HG02884 (cell line): ENCODE measurements at regions not wholly inside any gene's neighbourhood (a gene's known extent, or its start where the extent isn't known, plus 50 kb on each side); places are given as distances from the start of the nearest gene placed in this dataset.

Experiments
- ATAC-seq: cut with Tn5 transposase; IDR thresholded peaks from one replicate; pipeline ENCODE4 v1.9.1; 2021; ENCODE audit warnings: mild to moderate bottlenecking, moderate library complexity; ENCODE audit not compliant: unreplicated experiment

DNA sequence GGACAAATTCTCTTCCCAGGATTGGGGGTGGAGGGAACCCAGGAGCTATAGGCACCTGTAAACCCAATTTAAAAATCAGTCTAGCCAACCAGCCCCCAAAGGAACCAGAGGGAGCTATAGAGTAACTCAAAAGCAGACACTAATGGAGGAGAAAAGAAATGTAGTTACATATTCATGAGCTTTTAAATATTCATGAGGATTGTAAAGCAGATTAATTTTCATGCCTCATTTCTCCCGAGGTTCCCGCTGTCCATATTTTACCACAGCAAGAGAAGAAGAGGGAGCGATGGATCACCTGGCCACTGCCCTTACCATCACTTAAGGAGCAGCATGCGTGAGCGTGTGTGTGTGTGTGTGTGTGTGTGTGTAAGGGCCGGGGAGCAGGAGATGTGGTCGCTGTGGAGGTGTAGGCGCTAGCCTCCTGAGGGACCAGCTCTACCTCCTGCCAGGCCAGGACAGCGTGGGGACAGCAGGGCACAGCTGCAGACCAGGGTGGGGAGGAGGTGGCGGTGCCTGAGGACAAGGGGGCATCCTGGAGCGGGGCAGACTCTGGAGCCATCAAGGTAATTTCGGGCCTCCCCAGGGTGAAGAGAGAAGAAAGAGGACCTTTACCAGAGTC, 100.7 kb upstream of the THY1 start:
- no peak for ATAC-seq

DNA sequence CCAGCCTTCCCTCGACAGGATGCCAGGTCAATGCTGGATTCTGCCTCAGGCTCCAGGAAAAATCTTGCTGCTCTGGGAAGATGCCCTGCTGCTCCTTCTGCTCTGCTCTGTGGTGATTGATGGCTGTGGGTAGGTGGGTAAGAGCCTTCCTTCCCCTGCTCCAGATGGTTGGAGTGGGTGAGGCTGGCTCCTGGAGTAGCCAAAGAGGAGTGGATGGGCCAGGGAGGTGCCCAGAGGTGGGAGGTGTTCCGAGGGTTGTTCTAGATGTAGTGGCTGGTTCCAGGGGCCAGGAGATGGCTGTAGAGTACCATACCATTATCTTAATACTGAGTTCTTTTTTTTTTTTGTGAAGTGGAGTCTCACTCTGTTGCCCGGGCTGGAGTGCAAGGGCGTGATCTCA, 99.6 kb upstream of the THY1 start:
- ATAC-seq = no peak

- ATAC-seq = no peak
Observed at GRCh38 chr11:119521551-119521950, 98.6 kb upstream of the THY1 start.

- no peak for ATAC-seq
Observed at GRCh38 chr11:119520966-119521365, 98.0 kb upstream of the THY1 start.

DNA sequence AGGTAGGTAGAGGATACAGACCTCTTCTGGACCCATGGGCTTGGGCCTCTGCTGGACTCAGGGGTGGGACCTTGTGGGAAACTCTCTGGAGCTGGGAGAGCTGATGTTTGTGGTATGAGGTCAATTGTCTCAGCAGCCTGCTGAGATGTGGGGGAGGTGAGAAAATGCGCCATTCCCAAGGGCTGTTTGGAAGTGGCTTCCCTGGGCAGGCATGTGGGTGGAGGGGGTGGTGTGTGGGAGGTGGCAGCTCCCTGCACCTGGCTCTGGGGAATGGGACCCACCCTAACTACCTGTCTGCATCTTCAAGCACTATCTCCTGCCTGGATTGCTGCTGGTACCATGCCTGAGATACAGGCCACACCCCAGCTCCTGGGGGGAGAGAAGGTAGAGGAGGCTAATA, 97.4 kb upstream of the THY1 start:
- no peak for ATAC-seq

DNA sequence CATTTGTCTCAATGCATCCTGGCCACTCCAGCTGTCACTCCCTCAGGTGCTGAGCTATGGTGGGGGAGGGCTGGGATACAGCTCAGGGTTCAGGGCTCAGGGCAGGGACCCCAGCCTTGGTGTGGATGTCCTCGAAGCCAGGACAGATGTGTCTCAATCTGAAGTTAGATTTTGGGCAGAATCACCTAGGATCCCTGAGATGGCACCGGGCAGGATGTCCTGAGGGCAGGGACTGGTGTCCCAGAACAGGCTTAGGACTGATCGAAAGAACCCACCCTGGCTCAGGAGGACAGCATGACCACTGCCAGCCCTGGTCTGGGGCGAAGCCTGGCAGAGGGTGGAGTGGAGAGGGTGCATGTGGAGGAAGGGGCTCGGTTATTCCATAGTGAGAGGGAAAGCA, 96.8 kb upstream of the THY1 start:
- ATAC-seq = no peak

DNA sequence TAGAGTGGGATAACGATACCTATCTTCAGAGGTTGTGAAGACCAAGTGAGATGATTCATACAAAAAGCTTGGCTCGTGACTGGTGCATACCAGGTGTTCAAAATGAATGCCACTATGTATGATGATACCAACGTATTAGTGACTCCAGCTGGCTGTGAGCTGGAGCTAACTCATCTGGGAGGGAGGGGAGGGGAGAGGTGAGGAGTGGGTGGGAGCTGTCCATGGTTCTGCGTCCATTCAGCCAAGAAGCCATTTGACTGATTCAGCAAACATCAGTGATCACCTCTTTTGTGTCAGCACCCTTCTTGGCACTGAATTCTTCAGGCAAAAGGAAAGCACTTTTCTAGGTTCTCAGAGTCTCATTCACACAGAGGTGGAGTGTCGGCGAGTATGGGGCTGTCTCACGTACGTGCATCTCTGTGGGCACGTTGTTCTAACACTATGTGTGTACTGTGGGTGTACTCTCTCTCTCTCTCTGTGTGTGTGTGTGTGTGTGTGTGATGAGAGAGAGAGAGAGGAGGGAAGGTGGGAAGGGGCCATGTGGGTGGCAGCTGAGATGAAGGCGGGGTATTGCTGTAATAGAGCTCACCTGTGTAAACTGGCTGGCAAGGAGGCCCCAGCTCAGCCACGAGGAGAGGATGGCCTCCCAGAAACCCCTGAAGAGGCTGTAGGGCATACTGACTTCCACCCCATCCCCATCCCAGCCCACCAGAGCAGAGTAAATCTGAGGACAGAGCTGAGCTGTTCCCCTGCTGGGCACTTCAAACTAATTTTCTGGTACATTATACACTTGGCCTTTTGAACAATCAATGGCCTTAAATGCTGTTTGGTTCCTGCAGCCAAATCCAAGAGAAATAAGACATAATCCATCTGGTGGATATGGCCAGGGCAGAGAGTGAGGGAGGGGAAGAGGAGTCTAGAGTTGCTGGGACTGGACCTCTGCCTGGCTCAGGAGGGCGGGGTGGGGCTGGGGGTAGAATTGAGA, 96.1 kb upstream of the THY1 start:
- ATAC-seq = no peak

DNA sequence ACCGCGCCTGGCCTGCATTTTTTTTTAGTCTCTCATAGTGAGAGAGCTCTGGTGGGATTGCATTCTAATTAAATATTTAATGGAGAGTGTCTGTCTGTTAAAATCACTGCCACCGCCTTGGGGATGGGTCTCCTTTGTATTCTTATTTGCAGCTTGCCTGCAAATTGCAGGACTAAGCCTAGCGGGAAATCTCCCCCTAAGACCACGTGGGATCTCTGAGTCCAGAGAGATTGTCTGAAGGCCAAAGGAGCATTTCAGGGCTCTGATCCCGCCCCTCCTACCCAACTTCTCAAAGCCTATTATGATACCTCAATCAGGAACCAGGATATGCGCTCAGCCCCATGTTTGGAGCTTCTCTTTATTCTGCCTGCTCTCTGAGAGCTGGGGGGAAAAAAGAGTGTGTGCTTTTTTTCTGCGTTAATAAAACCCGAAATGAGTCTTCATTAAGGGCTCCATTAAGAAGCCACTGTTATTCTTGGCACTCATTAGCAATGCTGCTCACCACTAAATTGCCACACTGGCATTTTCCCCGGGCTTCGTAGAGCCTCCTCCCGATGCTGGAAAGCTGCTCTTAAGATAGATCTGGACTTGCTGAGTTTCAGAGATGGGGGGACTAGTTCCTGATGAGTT, 92.9 kb upstream of the THY1 start:
- ATAC-seq = no peak

GRCh38 chr11:119513806-119514170, 90.8 kb upstream of the THY1 start:
- ATAC-seq = no peak

- ATAC-seq = no peak
Observed at GRCh38 chr11:119513131-119513805, 90.3 kb upstream of the THY1 start.

- no peak for ATAC-seq
Observed at GRCh38 chr11:119512369-119512768, 89.4 kb upstream of the THY1 start.

GRCh38 chr11:119511614-119512306, 88.8 kb upstream of the THY1 start:
- no peak for ATAC-seq

DNA sequence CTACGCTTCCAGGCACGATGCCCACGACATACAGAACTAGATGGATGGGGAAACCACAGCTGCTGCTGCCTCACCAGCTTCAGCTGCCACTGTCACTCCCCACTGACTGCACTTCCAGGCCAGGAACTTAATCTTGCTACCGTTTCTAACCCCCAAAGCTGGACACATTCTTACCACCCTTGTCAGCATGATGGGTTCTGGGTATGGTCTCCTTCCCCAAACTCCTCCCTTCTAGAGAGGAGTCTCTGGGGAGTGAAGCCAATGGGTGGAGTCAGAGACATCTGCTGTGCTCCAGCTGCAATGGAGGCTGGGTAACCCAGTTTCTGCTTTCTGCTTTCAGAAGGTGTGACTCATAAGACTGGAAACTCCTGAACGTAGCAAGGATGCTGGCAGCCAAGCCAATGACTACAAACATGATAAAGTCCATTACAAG, 87.0 kb upstream of the THY1 start:
- ATAC-seq = peak; percentile 88

- ATAC-seq = no peak
Observed at GRCh38 chr11:119509282-119509841, 86.4 kb upstream of the THY1 start.

GRCh38 chr11:119506436-119506835, 83.5 kb upstream of the THY1 start:
- ATAC-seq = no peak

DNA sequence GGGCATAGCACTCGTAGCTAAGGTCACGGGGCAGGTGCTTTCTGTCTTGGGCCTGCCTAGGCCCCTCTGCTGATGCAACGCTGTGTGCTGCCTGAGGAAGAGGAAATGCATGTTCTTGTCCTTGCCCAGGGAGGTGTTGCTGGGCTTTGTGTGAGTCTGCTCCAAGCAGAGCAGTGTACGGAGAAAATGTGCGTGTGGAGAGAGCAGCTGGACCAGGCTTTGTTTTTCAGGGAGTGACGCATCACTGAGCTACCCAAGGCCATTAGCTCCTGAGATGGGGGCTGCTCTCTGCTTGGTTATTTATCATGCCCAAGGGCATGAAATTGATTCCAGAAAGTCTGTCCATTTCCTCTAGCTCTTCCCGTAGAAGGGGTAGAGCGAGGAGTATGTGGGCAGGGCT, 82.9 kb upstream of the THY1 start:
- ATAC-seq = no peak

DNA sequence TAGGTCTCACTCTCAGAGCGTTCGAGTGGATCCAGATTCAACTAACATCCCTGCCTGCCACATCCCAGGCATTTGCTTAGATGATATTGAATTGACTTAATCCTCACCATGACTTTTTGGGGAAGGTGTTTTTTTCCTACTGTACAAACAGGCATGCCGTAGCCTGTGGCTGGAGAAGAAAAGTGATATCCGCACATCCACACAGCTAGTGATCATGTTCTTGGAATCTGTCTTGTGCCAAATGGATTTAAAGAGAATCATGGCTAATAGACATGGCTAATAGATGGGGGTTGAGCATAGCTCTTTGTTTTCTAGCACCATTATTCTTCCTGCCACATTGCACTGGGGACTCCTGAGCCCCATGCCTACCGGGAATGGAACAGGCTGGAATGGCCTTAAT, 82.1 kb upstream of the THY1 start:
- ATAC-seq = no peak

DNA sequence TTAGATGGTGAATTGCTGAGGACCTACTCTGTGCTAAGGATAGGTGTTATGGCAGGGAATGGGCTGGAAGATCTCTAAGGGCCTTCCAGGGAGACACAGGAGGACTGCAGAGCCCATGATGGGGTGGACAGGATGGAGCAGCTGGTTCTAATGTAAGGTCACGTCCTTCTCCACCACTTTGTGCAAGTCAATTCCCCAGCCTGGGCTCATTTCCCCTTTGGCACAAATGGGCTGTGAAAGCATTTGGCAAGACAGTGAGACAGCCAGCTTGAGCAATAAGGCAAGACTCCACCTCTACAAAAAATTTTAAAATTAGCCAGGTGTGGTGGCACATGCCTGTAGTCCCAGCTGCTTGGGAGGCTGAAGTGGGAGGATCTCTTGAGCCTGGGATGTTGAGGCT, 81.4 kb upstream of the THY1 start:
- ATAC-seq = no peak

GRCh38 chr11:119501777-119502405, 78.9 kb upstream of the THY1 start:
- ATAC-seq = no peak

DNA sequence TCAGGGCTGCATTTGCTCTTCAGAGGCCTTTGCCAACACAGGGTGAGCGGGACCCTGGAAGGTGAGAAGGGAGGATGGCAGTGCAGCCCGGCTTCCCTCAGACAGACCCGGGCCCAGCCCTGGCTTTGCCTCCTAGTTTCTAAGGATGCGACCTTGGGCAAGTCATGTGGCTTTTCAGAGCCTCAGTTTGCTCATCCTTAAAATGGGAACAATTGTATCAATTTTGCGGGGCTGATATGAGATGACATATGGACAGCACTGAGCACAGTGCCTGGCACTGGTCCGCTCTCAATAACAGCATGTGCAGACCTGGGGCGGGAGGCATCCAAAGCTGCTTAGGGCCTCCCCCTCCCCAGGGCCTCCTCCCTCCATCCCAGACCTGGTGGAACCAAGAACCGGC, 74.7 kb upstream of the THY1 start:
- ATAC-seq = no peak
